Dendritic cell treated with granulocyte-macrophage colony-stimulating factor and Interleukin-4, amounts not matched to agents 40 ng/mL and 50 ng/mL, for 4 days (primary cell): ENCODE measurements at regions not wholly inside any gene's neighbourhood (a gene's known extent, or its start where the extent isn't known, plus 50 kb on each side); places are given as distances from the start of the nearest gene placed in this dataset.
"Not testable (repeated sequence)": the region's sequence is repeated elsewhere in the genome, so short reads cannot be mapped to it uniquely, and the experiment has no call there.

ENCODE experiments used
- H3K27ac Mint-ChIP-seq: one replicate; pipeline ENCODE4 v1.8.0; 2022; ENCODE audit warnings: mild to moderate bottlenecking, mixed read lengths
- H3K27me3 Mint-ChIP-seq: one replicate; pipeline ENCODE4 v1.8.0; 2022; ENCODE audit warnings: mild to moderate bottlenecking, mixed read lengths
- H3K36me3 Mint-ChIP-seq: one replicate; pipeline ENCODE4 v1.8.0; 2022; ENCODE audit warnings: low read depth, mixed read lengths
- H3K4me1 Mint-ChIP-seq: one replicate; pipeline ENCODE4 v1.8.0; 2022; ENCODE audit warnings: low read depth, mixed read lengths
- H3K4me3 Mint-ChIP-seq: one replicate; pipeline ENCODE4 v1.8.0; 2022; ENCODE audit warnings: mild to moderate bottlenecking, moderate library complexity, mixed read lengths
- H3K9me3 Mint-ChIP-seq: one replicate; pipeline ENCODE4 v1.8.0; 2022; ENCODE audit warnings: mixed read lengths
- intact Hi-C: fragments of 100-400 bp; cut with micrococcal nuclease; formaldehyde crosslinking; loops from one replicate; pipeline ENCODE4 v1.15.0; 2022

DNA sequence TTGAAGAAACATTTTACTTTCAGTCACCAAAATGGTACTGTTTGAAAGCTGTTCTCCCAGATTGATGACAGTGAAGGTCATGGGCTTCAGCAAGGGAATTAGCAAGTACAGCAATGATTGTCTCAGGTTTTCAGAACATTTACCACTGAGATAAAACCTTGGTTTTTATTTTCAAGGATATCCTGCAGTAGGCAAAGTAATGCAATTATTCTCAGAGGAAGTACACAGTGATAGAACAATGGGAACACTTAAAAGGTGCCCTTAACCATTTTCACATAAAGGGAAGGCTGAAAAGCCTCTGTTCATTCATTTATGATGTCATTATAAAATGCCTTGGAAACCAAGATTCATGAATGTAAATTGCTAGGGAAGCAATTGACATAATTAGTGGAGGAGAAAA is 471.8 kb upstream of the ACO1 start:
- H3K4me1 Mint-ChIP-seq, result no peaks in the 10 kb centered on the region
- H3K36me3 Mint-ChIP-seq, result no peaks in the 10 kb centered on the region
- intact Hi-C loops, result no loop called here
- H3K27ac Mint-ChIP-seq, result no peak overlapping the region
- H3K9me3 Mint-ChIP-seq, result peaks cover 5% of the 10 kb centered on the region
- H3K4me3 Mint-ChIP-seq, result no peak overlapping the region
- no peaks in the 10 kb centered on the region for H3K27me3 Mint-ChIP-seq

DNA sequence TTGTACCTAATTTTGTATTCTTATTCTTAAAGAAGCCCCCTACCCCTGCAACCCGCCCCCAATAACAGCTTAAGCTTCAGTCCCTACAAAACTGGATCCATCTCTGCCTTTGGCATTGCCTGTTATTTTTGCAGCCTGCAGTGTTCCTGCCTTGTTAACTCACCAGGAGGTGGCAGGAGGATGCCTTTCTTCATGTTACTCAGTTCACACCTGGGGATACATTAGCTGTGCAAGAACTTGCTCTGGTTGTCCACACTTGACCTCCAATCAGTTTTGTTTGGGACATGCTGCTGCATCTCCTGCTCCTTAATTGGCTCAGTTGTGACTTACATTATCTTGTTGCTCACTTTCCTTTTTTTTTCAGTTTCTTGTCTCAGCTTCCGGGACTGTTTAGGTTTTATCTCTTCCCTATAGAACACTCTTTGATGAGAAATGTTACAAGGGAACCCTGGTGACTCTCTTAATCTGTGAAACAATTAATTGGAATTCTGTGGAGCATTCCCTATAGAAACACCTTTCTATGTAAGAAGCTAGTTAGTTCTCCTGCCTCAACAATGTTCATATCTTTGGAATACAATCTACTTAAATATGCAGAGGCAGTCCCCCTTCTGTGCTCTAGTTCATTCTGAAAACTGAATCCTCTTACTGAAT is 467.7 kb upstream of the ACO1 start:
- Mint-ChIP-seq H3K9me3 (no peaks in the 10 kb centered on the region), H3K27ac (no peak overlapping the region)
- intact Hi-C loops, result no loop called here

DNA sequence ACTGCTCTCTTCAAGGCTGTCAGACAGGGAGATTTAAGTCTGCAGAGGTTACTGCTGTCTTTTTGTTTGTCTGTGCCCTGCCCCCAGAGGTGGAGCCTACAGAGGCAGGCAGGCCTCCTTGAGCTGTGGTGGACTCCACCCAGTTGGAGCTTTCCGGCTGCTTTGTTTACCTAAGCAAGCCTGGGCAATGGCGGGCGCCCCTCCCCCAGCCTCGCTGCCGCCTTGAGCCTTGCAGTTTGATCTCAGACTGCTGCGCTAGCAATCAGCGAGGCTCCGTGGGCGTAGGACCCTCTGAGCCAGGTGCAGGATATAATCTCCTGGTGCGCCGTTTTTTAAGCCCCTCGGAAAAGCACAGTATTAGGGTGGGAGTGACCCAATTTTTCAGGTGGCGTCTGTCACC is 446.7 kb upstream of the ACO1 start:
- H3K4me1 Mint-ChIP-seq, H3K4me3 Mint-ChIP-seq, H3K27ac Mint-ChIP-seq, intact Hi-C loops, H3K27me3 Mint-ChIP-seq, H3K36me3 Mint-ChIP-seq: not testable (repeated sequence)
- H3K9me3 Mint-ChIP-seq, result peaks cover 32% of the 10 kb centered on the region

More for the DNA sequence above, 467.7 kb upstream of the ACO1 start:
- Mint-ChIP-seq H3K4me3 (no peak overlapping the region), H3K4me1 (no peaks in the 10 kb centered on the region), H3K36me3 (no peaks in the 10 kb centered on the region), H3K27me3 (no peaks in the 10 kb centered on the region)

DNA sequence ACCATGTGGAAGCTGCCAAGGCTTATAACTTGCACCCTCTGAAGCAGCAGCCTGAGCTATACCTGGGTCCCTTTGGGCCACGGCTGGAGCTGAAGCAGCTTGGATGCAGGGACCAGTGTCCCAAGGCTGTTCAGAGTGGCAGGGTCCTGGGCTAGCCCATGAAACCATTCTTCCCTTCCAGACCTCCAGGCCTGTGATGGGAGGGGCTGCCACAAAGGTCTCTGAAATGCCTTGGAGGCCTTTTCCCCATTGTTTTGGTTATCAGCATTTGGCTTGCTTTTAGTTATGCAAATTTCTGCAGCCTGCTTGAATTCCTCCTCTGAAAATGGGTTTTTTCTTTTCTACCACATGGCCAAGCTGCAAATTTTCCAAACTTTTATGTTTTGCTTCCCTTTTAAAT is 433.7 kb upstream of the ACO1 start:
- intact Hi-C loops, result no loop called here
- H3K9me3 Mint-ChIP-seq, result peaks cover 44% of the 10 kb centered on the region
- H3K4me1 Mint-ChIP-seq, result no peaks in the 10 kb centered on the region
- no peaks in the 10 kb centered on the region for H3K27me3 Mint-ChIP-seq
- H3K27ac Mint-ChIP-seq, result no peak overlapping the region
- H3K36me3 Mint-ChIP-seq, result no peaks in the 10 kb centered on the region
- H3K4me3 Mint-ChIP-seq, result no peak overlapping the region

DNA sequence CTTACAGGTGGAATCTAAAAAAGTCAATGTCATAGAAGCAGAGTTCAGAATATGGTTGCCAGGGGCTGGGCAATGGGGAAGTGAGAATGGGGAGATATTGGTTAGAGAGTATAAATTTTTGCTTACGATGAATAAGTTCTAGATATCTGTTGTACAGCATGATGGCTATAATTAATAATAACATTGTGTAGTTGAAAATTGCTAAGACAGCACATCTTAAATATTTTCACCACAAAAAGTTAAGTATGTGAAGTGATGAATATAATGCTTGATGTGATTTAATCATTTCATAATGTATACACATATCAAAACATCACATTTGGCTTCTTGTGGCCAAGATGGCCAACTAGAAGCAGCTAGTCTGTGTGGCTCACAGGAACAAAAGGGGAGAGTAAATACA is 425.9 kb upstream of the ACO1 start:
- Mint-ChIP-seq H3K9me3 (peaks cover 73% of the 10 kb centered on the region), H3K4me1 (no peaks in the 10 kb centered on the region), H3K36me3 (no peaks in the 10 kb centered on the region), H3K4me3 (no peak overlapping the region), H3K27me3 (no peaks in the 10 kb centered on the region), H3K27ac (no peak overlapping the region)
- intact Hi-C loops, result no loop called here

- intact Hi-C loops, result no loop called here
- Mint-ChIP-seq H3K36me3 (no peaks in the 10 kb centered on the region), H3K27me3 (no peaks in the 10 kb centered on the region), H3K9me3 (peaks cover 10% of the 10 kb centered on the region), H3K4me1 (no peaks in the 10 kb centered on the region), H3K27ac (no peak overlapping the region), H3K4me3 (no peak overlapping the region)
Measured at GRCh38 chr9:31969552-31969951, 414.9 kb upstream of the ACO1 start.

- no peak overlapping the region for H3K4me3 Mint-ChIP-seq
- peaks cover 46% of the 10 kb centered on the region for H3K9me3 Mint-ChIP-seq
- no peaks in the 10 kb centered on the region for H3K27me3 Mint-ChIP-seq
- H3K36me3 Mint-ChIP-seq, result no peaks in the 10 kb centered on the region
- H3K27ac Mint-ChIP-seq, result no peak overlapping the region
- H3K4me1 Mint-ChIP-seq, result no peaks in the 10 kb centered on the region
- intact Hi-C loops, result no loop called here
Measured at GRCh38 chr9:31983895-31984294, 400.5 kb upstream of the ACO1 start.

GRCh38 chr9:31996331-31996730 is 388.1 kb upstream of the ACO1 start:
- Mint-ChIP-seq H3K4me3 (no peak overlapping the region), H3K9me3 (peaks cover 23% of the 10 kb centered on the region), H3K27ac (no peak overlapping the region), H3K27me3 (no peaks in the 10 kb centered on the region), H3K36me3 (no peaks in the 10 kb centered on the region), H3K4me1 (no peaks in the 10 kb centered on the region)
- intact Hi-C loops, result no loop called here

DNA sequence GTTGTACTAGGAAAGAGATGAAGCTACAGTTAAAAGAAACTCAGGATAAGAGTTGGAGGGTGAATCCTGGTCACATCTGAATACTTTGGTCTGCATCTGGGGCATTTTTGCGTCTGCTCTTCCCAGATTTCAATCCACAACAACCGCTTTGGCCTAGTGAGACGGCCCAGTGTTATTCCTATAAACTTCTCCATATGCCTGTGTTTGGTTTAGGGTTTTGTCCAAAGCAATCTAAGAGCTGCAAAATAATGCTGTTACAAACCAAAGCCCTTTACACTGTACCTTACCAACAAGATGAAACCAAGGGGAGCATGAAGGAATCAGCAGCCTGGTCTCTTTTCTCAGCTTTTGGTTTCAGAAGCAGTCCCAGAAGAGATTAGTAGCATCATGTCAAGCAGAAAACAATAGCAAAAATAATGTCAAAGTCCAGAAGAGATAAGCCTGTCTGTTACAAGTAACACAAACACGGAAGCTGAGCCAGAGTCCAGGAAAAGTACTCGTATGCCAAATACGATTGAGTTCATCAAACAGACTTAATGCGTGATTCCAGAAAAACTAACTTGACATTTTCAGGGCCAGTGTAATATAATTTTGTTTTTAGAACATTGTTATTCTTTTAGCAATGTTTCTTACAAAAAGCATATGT is 379.9 kb upstream of the ACO1 start:
- no peaks in the 10 kb centered on the region for H3K36me3 Mint-ChIP-seq
- intact Hi-C loops, result loop anchor here (10.0 kb wide), 1 partner anchor 60 kb away; no protein-coding TSS in a partner anchor
- H3K27ac Mint-ChIP-seq, result no peak overlapping the region
- H3K4me1 Mint-ChIP-seq, result no peaks in the 10 kb centered on the region
- no peaks in the 10 kb centered on the region for H3K27me3 Mint-ChIP-seq
- H3K9me3 Mint-ChIP-seq, result no peaks in the 10 kb centered on the region
- H3K4me3 Mint-ChIP-seq, result no peak overlapping the region

DNA sequence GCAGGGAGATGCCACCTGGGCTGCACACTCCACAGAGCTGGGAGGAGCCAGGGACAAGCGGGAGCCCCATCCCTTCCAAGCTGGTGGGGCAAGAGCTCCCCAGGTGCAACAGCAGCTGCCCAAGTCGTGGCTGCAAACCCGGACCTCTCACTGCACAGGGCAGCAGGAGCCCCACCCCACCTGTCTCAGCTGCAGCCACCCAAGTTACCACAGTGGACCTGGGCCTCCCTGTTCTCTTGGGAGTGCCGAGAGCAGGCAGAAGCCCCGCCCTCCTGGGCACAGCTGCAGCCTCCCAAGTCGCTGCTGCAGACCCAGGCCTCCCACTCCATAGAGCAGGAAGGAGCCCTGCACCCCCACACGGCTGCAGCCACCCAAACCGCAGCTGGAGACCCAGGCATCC is 374.1 kb upstream of the ACO1 start:
- no peak overlapping the region for H3K27ac Mint-ChIP-seq
- intact Hi-C loops, result no loop called here
- H3K4me1 Mint-ChIP-seq, result no peaks in the 10 kb centered on the region
- no peaks in the 10 kb centered on the region for H3K36me3 Mint-ChIP-seq
- no peaks in the 10 kb centered on the region for H3K27me3 Mint-ChIP-seq
- peaks cover 3% of the 10 kb centered on the region for H3K9me3 Mint-ChIP-seq
- no peak overlapping the region for H3K4me3 Mint-ChIP-seq

GRCh38 chr9:32011049-32011448 is 373.4 kb upstream of the ACO1 start:
- H3K36me3 Mint-ChIP-seq, result no peaks in the 10 kb centered on the region
- H3K9me3 Mint-ChIP-seq, result peaks cover 10% of the 10 kb centered on the region
- no peaks in the 10 kb centered on the region for H3K4me1 Mint-ChIP-seq
- H3K27me3 Mint-ChIP-seq, result no peaks in the 10 kb centered on the region
- no peak overlapping the region for H3K27ac Mint-ChIP-seq
- intact Hi-C loops, result no loop called here
- H3K4me3 Mint-ChIP-seq, result no peak overlapping the region

DNA sequence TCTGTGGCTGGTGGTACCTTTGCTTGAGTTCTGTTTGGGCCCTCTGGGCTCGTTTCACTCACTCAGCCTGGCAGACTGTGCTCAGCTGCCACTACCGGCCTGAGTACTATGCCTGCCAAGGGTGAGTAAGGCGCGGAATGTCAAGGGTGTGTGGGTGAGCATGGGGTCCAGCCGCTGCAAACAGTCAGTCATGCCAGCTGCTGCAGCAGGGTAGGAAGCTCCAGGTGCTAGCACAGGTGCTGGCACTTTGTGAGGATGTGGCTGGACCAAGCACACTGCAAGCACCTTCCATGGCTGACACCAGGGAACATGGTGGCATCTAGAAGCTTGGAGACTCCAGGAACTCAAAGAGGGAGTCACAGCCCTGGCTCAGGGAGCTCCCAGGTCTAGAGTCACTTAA is 368.6 kb upstream of the ACO1 start:
- no peaks in the 10 kb centered on the region for H3K4me1 Mint-ChIP-seq
- H3K4me3 Mint-ChIP-seq, result no peak overlapping the region
- peaks cover 19% of the 10 kb centered on the region for H3K9me3 Mint-ChIP-seq
- H3K36me3 Mint-ChIP-seq, result no peaks in the 10 kb centered on the region
- intact Hi-C loops, result no loop called here
- H3K27ac Mint-ChIP-seq, result no peak overlapping the region
- H3K27me3 Mint-ChIP-seq, result no peaks in the 10 kb centered on the region

DNA sequence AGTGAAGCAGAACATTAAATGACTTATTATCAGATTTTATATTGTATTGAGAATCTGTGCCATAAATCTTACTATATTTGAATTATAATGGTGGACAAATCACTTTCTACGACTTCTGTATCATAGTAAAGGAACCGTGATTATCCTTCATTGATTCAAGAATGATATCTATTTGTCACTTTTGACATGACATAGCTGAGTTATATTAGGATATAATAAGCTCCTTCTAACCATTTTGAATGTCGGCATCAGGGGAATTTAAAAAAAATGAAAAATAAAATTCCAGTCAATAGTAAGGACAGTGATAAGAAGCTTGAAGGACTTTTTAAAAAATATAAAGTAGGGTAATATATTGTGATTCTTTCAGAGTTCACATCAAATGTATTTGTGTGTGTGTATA is 338.9 kb upstream of the ACO1 start:
- Mint-ChIP-seq H3K36me3 (no peaks in the 10 kb centered on the region), H3K27me3 (no peaks in the 10 kb centered on the region), H3K9me3 (no peaks in the 10 kb centered on the region), H3K27ac (no peak overlapping the region), H3K4me3 (no peak overlapping the region), H3K4me1 (no peaks in the 10 kb centered on the region)
- intact Hi-C loops, result no loop called here

DNA sequence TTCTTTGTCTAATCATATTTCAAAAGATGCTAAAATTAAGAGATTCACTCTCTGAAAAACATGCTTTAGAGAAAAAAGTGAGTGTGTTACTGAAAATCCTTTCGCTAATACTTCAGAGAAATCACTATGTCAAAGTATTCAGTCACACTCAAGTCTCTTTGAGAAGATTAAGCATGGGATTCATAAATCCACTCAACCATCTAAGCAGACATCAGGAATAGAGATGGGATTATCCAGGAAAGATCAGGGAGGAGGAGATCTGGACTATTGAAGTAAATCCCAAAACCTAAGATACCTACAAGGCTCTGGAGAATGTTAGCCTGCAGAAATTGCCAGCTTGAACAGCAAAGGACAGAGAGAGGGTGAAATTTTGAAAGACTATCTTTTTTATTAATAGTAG is 317.2 kb upstream of the ACO1 start:
- H3K9me3 Mint-ChIP-seq, result no peaks in the 10 kb centered on the region

More for the DNA sequence above, 317.2 kb upstream of the ACO1 start:
- Mint-ChIP-seq H3K27me3 (no peaks in the 10 kb centered on the region), H3K4me1 (no peaks in the 10 kb centered on the region), H3K36me3 (no peaks in the 10 kb centered on the region), H3K4me3 (no peak overlapping the region), H3K27ac (no peak overlapping the region)
- intact Hi-C loops, result no loop called here
